HG03025 (cell line): ENCODE measurements at regions not wholly inside any gene's neighbourhood (a gene's known extent, or its start where the extent isn't known, plus 50 kb on each side); places are given as distances from the start of the nearest gene placed in this dataset.
"Not testable (repeated sequence)": the region's sequence is repeated elsewhere in the genome, so short reads cannot be mapped to it uniquely, and the experiment has no call there.

Experiments used
- ATAC-seq: cut with Tn5 transposase; IDR thresholded peaks from one replicate; pipeline ENCODE4 v1.9.1; 2021; ENCODE audit warnings: mild to moderate bottlenecking, moderate library complexity; ENCODE audit not compliant: unreplicated experiment, low FRiP score

- ATAC-seq: no peak
Measured at GRCh38 chr9:129561594-129562281, 59.2 kb downstream of the C9orf50 start.

DNA sequence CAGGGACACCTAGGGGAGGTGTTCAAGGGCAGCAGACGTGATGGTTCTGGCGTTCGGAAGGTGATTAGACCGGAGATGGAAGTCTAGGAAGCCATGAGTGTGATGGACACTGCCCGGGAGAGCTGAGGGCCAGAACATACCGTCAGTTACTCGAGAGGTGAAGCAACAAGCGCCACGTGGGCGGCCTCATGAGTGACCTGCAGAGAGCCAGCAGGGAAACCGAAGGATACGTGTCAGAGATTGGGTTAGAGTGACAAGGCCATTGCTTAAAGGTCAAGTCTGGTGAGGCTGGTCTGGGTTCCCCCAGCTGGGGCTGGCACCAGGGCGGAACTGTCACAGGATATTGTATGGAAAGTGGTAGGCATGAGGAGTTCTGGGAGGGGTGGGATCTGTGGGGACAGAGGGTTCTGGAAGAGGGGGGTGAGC is 60.0 kb downstream of the C9orf50 start:
- no peak for ATAC-seq

DNA sequence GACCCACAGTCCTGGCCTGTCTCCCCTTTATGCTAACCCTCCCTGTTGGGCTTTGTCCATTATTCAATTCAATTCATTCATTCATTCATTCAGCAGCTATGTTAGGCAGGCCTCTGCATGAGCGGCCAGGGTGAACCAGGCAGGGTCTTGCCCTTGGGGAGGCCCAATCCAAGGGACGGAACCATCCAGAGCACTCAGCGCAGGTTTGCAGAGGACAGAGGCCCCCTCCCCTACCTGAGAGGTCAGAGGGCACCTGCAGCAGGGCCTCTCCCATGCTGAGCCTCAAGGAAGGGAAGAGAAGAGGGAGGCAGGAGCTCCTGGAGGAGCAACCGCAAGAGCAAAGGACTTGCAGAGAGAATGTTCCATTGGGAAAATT is 61.4 kb downstream of the C9orf50 start:
- no peak for ATAC-seq

- ATAC-seq: no peak
Measured at GRCh38 chr9:129558551-129559505, 62.1 kb downstream of the C9orf50 start.

GRCh38 chr9:129558063-129558550 is 62.8 kb downstream of the C9orf50 start:
- no peak for ATAC-seq

DNA sequence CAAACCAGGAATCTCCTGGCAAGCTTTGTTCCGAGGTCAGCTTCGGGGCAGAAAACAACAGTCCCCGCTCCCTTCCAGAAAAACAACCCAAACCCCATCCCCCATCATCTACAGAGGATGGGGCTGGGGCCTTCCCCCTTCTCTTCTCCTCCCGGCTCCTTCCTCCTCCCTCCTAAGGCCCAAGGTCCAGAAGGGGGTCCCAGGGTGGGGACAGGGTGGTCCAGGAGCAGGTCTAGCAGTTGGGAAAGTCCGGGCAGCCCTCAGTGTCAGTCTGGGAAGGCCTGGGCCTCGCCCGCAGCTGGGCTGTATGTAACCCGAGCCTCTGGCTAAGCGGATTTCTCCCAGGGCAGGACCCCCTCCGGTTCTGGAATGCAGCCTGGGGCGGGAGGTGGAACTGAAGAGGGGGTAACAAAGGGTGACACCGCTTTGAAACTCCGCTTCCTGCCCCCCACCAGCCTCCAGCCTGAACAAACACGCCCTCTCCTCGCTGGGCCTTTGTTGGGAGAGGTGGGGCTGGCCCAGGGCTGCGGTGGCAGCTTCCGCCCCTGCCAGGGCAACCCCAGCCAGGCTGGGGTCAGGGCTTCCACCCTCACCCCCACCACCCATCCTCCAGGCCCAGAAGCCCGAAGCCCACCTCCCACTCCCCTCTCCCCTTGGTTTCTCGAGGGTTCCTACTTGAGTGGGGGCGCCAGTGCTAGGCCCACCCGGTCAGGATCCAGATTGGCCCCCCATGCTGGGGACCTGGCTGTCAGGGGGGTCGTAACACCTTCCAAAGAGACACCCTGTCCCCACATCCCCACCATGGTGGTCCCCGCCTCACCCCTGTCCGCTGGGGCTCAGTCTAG is 63.5 kb downstream of the C9orf50 start:
- ATAC-seq: no peak

DNA sequence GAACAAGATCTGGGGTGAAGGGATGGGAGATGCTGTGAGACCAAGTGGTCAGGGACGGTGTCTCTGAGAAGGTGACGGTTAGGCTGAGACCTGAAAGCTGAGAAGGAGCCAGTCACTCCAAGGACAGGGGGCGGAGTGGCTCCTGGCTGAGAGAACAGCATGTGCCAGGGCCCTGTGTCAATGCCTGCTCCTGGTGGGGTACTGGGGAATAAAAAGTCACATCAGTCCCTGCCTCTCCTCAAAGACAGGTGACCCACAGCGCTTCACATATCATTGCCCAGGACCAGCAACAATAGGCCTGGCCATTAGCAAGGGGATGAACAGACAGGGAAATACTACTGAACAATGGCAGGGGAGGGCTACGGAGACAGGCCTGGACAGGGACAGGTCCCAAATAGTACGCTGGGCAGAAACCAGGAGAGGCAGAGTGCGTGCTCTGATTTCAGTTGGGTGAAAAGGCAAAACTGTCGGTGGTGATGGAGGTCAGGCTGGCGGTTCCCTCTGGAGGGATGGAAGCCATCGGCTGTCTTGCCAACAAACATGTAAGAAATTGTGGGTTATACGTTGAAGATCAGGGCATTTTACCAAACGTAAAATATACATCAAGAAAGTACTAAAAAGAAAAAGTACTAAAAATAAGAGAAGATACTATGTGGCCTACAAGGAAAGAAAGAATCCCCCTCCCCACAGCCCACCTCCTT is 64.3 kb downstream of the C9orf50 start:
- no peak for ATAC-seq

GRCh38 chr9:129555512-129556215 is 65.2 kb downstream of the C9orf50 start:
- ATAC-seq: no peak

DNA sequence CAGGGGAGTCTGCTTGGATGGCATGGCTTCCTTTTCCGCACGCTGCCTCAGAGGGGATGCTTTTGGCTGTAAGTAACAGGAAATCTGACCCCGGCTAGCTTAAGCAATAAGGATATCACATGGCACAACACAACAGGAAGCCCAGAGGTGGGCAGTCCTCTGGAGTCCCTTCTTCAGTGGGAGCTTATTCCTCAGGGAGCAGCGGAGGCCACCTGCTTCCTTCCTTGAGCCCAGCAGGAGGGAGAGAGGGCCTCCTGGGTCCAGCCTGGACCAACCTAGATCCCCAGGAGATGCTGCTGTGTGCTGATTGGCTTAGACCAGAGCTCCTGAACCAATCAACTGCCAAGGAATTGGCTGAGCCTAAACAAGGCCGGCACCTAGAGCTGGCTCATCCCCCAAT is 66.3 kb downstream of the C9orf50 start:
- no peak for ATAC-seq

DNA sequence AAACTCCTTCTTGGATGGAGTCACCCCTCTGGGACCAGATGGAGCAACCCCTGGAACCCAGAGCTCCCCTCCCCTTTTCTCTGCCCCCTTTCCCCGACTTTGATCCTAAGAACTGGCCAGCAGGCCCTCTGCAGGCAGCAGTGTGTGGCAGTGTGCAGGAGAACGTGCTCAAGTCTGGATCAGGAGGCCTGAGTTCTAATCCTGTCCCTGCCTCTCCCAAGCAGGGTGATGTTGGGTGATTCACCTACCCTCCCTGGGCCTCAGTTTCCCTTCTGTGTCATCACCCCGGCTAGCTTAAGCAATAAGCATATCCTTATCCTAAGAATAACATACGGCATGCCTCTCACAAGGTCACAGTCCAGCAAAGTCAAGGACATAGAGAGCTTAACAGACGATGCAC is 67.6 kb downstream of the C9orf50 start:
- no peak for ATAC-seq

DNA sequence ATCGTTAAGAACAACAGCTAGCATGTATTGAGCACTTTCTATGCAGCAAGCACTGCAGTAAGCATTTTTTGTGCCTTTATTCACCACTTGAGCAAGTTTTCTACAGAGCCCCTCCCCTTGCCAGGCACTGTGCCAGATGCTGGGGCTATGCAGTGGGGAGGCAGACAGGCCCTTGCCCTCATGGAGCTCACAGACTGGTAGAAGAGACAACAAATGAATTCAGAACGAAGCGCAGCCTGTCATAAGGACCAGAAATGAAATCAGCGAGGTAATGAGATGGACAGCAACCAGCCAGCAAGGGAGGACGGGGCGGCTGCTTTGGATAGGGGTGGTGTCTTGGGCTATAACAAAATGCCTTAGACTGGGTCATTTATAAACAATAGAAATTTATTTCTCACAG is 68.8 kb downstream of the C9orf50 start:
- no peak for ATAC-seq

- no peak for ATAC-seq
Measured at GRCh38 chr9:129551393-129551973, 69.4 kb downstream of the C9orf50 start.

DNA sequence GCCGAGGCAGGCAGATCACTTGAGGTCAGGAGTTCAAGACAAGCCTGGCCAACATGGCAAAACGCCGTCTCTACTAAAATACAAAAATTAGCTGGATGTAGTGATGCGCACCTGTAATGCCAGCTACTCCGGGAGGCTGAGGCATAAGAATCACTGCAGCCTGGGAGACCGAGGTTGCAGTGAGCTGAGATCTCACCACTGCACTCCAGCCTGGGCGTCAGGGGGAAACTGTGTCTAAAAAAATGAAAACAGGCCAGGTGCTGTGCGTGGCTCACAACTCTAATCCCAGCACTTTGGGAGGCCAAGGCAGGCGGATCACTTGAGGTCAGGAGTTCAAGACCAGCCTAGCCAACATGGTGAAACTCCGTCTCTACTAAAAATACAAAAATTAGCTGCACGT is 69.9 kb downstream of the C9orf50 start:
- ATAC-seq: not testable (repeated sequence)

DNA sequence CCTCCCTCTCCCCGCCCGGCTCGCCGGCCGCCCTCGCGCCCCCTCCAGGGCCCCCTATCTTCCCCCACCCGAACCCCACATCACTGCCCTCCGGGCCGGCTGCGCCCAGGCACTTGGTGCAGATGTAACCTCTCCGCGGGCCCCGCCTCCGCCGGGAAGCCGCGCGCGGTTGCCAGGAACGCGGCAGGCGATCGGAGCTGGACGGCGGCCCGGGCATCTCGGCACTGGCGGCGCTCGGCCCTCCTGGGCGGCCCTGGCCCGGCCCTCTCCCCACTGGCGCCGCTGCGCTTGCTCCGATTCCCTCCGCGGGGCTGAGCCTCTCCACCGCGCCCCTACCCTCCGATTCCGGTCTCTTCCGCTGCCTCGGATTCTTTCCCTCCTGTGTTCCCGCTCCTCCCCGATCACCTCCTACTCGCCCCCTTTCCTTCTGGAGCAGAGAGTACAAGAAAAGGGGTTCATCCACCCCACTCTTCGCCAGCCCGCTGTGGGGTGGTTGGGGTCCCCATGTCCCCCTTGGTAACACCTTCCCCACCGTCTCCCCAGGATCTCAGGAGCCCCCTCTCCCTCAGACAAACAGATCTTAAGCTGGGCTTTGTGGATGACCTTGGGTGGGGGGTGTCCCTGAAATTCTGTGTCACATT is 70.6 kb downstream of the C9orf50 start:
- no peak for ATAC-seq

- ATAC-seq: no peak
Measured at GRCh38 chr9:129549684-129550083, 71.2 kb downstream of the C9orf50 start.

GRCh38 chr9:129549139-129549538 is 71.8 kb downstream of the C9orf50 start:
- ATAC-seq: no peak

GRCh38 chr9:129548571-129549135 is 72.2 kb downstream of the C9orf50 start:
- ATAC-seq: no peak

DNA sequence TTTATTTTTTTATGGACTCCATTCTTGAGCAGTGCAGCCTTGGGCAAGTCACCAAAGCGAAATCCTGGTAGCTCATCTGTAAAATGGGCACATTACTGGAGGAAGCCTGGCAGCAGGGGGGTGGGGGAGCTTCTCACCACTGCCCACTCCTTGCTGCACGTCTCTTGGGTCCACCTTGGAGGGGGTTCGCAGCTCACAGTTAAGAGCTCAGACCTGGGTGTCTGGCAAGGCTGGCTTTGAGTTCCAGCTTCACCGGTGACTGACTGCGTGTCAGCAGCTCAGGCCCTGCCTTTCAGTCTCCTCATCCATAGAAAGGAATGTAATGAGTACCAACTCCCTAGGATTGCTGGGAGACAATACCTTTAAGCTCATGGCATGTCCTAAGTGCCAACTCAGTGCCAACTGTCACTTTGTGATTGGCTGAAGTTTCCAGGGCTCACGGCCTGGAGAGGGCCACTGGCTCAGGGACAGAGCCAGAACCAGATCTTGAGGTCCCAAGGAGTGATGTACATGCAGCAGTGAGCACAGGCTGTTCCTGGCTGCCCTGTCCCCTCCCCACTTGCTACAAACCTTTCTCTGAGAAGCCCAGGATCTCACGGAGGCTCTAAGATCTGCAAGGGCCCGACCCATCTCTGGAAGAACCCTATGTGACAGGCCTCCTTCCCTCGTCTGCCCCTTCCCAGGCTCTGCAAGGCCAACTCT is 72.9 kb downstream of the C9orf50 start:
- ATAC-seq: no peak
